SK-N-SH (cell line): ENCODE measurements at regions not wholly inside any gene's neighbourhood (a gene's known extent, or its start where the extent isn't known, plus 50 kb on each side); places are given as distances from the start of the nearest gene placed in this dataset.

Experiments used
- CTCF ChIA-PET: fragments of 300-600, 350-600 bp; formaldehyde crosslinking; extraction: SDS; loops from one replicate; lab custom pipeline; 2021; lab: Yijun Ruan, JAX
- POLR2A ChIA-PET: fragments of 350-600 bp; sonication (Branson Sonifier 250); formaldehyde crosslinking; extraction: SDS; loops from one replicate; lab custom pipeline; 2020; ENCODE audit warnings: antibody characterized with exemption, inconsistent platforms; lab: Yijun Ruan, JAX
- DNase-seq: peaks from one replicate; pipeline ENCODE4 v3.0.0; 2012
- H2AFZ ChIP-seq: fragments of 200-600 bp; sonication (generic); 2 replicates; pipeline ENCODE4 v1.8.1; 2016; ENCODE audit warnings: antibody characterized with exemption, mild to moderate bottlenecking, low read depth
- H3F3A ChIP-seq: fragments of 200-600 bp; sonication (generic); replicated peaks from 2 replicates; pipeline ENCODE3; 2016; ENCODE audit warnings: antibody characterized with exemption, mild to moderate bottlenecking; ENCODE audit not compliant: insufficient read depth
- H3K27ac ChIP-seq, 2 experiments: fragments of 200-500 bp in 1 of 2; fragments of 200-600 bp in 1 of 2; sonication (Bioruptor generic) in 1 of 2; sonication (generic), shearing (Covaris generic) in 1 of 2; 2 replicates each; pipeline versions ENCODE4 v1.5.1 to v1.6.1; 2014 to 2016; ENCODE audit warnings: low read depth in 2 of 2, inconsistent platforms in 1 of 2, low read length in 1 of 2, mild to moderate bottlenecking in 1 of 2, mixed read lengths in 1 of 2
- H3K27me3 ChIP-seq: fragments of 200-600 bp; sonication (generic), shearing (Covaris generic); 2 replicates; pipeline ENCODE4 v1.6.1; 2016; ENCODE audit warnings: mixed run types; ENCODE audit not compliant: insufficient read depth
- H3K36me3 ChIP-seq, 2 experiments: fragments of 200-500 bp in 1 of 2; fragments of 200-600 bp in 1 of 2; sonication (Bioruptor generic) in 1 of 2; sonication (generic) in 1 of 2; replicated peaks in 1 of 2; 2 replicates each; pipeline versions ENCODE3 to v1.5.1; 2014 to 2016; ENCODE audit warnings: low read length in 1 of 2, mild to moderate bottlenecking in 1 of 2; ENCODE audit not compliant: insufficient read depth in 2 of 2, control insufficient read depth in 1 of 2
- H3K4me1 ChIP-seq, 2 experiments: fragments of 200-500 bp in 1 of 2; fragments of 200-600 bp in 1 of 2; sonication (Bioruptor generic) in 1 of 2; sonication (generic), shearing (Covaris generic) in 1 of 2; 2 replicates each; pipeline versions ENCODE4 v1.5.1 to v1.6.1; 2014 to 2016; ENCODE audit warnings: low read depth in 1 of 2, low read length in 1 of 2, mixed run types in 1 of 2; ENCODE audit not compliant: insufficient read depth in 2 of 2, control insufficient read depth in 1 of 2
- H3K4me2 ChIP-seq: fragments of 200-600 bp; sonication (generic), shearing (Covaris generic); 2 replicates; pipeline ENCODE4 v1.6.1; 2017; ENCODE audit warnings: mixed run types
- H3K4me3 ChIP-seq, 2 experiments: fragments of 200-500 bp in 1 of 2; fragments of 200-600 bp in 1 of 2; sonication (Bioruptor generic) in 1 of 2; sonication (generic), shearing (Covaris generic) in 1 of 2; 2 replicates each; pipeline versions ENCODE4 v1.5.1 to v1.8.1; 2014 to 2016; ENCODE audit warnings: low read depth in 2 of 2, inconsistent platforms in 1 of 2, low read length in 1 of 2, mild to moderate bottlenecking in 1 of 2, mixed read lengths in 1 of 2, moderate library complexity in 1 of 2
- H3K79me2 ChIP-seq: fragments of 200-600 bp; sonication (generic); 2 replicates; pipeline ENCODE4 v1.8.1; 2017; ENCODE audit warnings: mild to moderate bottlenecking; ENCODE audit not compliant: insufficient read depth
- H3K9ac ChIP-seq: fragments of 200-600 bp; sonication (generic); 2 replicates; pipeline ENCODE4 v1.6.1; 2017; ENCODE audit warnings: mixed run types
- H3K9me2 ChIP-seq: fragments of 200-600 bp; sonication (generic); 2 replicates; pipeline ENCODE4 v1.6.1; 2017; ENCODE audit warnings: mixed run types
- H3K9me3 ChIP-seq: fragments of 200-600 bp; sonication (generic); 2 replicates; pipeline ENCODE4 v1.6.1; 2017; ENCODE audit warnings: mixed run types, mild to moderate bottlenecking, moderate library complexity
- H4K20me1 ChIP-seq: fragments of 200-600 bp; sonication (generic); 2 replicates; pipeline ENCODE4 v1.6.1; 2017; ENCODE audit warnings: mild to moderate bottlenecking, mixed run types; ENCODE audit not compliant: insufficient read depth
- CHD2 ChIP-seq: fragments of 150-350 bp; IDR thresholded peaks from 2 replicates; pipeline ENCODE4 v1.6.1; 2018; ENCODE audit warnings: low read length; ENCODE audit not compliant: partially characterized antibody
- ELF1 ChIP-seq: IDR thresholded peaks from 2 replicates; pipeline ENCODE4 v1.4.0; 2012
- FOSL2 ChIP-seq: IDR thresholded peaks from 2 replicates; pipeline ENCODE4 v1.4.0; 2012; ENCODE audit warnings: low read depth, mild to moderate bottlenecking, moderate library complexity, borderline replicate concordance
- FOXJ3 ChIP-seq: sonication (generic); formaldehyde crosslinking; IDR thresholded peaks from 2 replicates; pipeline ENCODE4 v1.5.1; 2020; ENCODE audit warnings: mild to moderate bottlenecking, missing genetic modification reagents
- FOXM1 ChIP-seq: IDR thresholded peaks from 2 replicates; pipeline ENCODE4 v1.4.0; 2012; ENCODE audit warnings: low read depth, mild to moderate bottlenecking
- GABPA ChIP-seq: IDR thresholded peaks from 2 replicates; pipeline ENCODE4 v1.4.0; 2012; ENCODE audit warnings: low read depth, mild to moderate bottlenecking
- NRF1 ChIP-seq: IDR thresholded peaks from 2 replicates; pipeline ENCODE4 v1.6.1; 2012; ENCODE audit warnings: low read depth, mild to moderate bottlenecking, low read length
- RCOR1 ChIP-seq: fragments of 150-350 bp; IDR thresholded peaks from 2 replicates; pipeline ENCODE4 v1.6.1; 2017; ENCODE audit warnings: antibody characterized with exemption, low read length
- RFX5 ChIP-seq: IDR thresholded peaks from 2 replicates; pipeline ENCODE4 v1.6.1; 2012; ENCODE audit warnings: mild to moderate bottlenecking, improper control_type of control experiment, low read length
- SMC3 ChIP-seq: IDR thresholded peaks from 2 replicates; pipeline ENCODE4 v1.6.1; 2012; ENCODE audit warnings: low read depth, low read length, improper control_type of control experiment
- TEAD4 ChIP-seq: IDR thresholded peaks from 2 replicates; pipeline ENCODE4 v1.4.0; 2012; ENCODE audit warnings: mild to moderate bottlenecking, borderline replicate concordance; ENCODE audit not compliant: insufficient read depth
- WGBS: methylation state at CpG from one replicate; pipeline ENCODE4 v1.1.6; 2017; ENCODE audit warnings: low lambda C conversion rate; 5-methylcytosine and 5-hydroxymethylcytosine counted together
- TF ChIP-seq, protein P1 (sequence below): fragments of 150-350 bp; IDR thresholded peaks from 2 replicates; pipeline ENCODE4 v1.6.1; 2016; ENCODE audit warnings: mild to moderate bottlenecking, low read depth, low read length
- TF ChIP-seq, protein P2 (sequence below): IDR thresholded peaks from 2 replicates; pipeline ENCODE4 v1.4.0; 2012; ENCODE audit warnings: low read depth, borderline replicate concordance
- TF ChIP-seq, protein P3 (sequence below): IDR thresholded peaks from 2 replicates; pipeline ENCODE4 v1.4.0; 2012; ENCODE audit warnings: low read depth
- TF ChIP-seq, protein P4 (sequence below): fragments of 150-350 bp; IDR thresholded peaks from 2 replicates; pipeline ENCODE4 v1.6.1; 2017; ENCODE audit warnings: antibody characterized with exemption, low read length, low read depth, borderline replicate concordance
- TF ChIP-seq, protein P5 (sequence below): IDR thresholded peaks from 2 replicates; pipeline ENCODE4 v1.4.0; 2012; ENCODE audit warnings: low read depth, borderline replicate concordance

DNA sequence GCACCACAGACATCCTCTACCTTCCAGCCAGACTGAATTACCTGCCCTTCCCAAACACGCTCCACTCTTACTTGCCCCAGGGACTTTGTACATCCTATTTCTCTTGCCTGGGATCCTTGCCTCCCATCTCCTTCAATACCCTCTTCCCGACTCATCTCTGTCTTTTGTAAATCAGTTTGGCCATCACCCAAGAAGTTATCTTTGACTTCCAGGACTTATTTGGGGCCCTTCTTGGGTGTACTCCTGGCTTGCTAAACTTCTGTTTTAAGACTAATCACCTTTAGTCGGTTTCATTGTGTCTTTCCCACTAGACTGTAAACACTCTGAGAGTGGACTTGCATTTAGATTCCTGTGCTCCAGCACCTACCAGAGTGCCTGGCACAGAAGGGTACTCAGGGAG lies 545.6 kb downstream of the ACTL7B start:
- WGBS = 14% methylated on average over 3 of the region's 3 CpGs
- CTCF ChIA-PET = no interaction called here

DNA sequence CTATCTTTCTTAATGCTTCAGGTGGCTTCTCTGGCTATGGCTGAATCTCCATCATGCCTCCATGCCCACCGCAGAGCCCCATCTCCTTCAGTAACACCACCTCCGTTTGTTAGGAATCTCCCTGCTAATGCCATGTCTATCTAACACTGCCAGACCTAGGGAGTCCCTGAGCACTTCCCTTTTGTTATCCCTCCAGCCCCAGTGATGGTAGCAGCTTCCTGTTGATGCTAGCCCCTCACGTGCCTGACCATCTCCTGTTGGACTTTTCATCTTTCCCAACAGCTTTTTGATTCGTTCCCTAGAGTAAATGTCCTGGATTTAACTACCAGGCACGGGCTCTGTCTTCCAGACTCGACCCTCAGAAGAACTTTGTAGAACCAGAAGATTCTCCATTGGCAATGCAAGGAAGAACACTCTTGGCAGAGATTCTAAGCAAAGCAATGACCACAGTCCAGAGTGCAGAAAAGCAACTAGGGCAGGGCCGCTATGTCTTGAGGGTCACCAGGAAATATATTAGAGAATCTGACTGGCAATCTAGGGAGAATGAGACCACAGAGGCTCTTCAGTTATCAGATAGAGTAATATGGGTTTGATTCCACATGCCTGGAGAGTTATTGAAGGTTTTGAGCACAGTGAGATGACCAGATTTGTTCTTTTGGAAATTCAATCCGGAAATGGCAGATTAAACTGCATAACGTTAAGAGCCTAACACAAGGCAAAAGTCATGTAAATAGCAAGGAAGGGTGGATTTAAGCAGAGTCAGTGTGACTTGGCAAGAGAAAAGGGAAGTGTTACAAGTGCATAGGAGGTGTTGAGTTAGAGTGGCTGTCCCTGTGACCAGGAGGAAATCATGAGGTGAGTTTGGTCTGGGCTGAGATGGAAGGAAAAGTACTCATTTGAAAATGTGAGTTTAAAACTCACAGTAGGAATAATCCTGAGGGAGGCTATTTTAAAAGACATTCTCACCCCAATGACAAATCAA lies 555.2 kb downstream of the ACTL7B start:
- Histone ChIP-seq H3K4me3 (no peak overlapping the region), H3F3A (no peaks in the 10 kb centered on the region), H3K27me3 (no peaks in the 10 kb centered on the region), H3K79me2 (no peaks in the 10 kb centered on the region), H3K9me2 (no peaks in the 10 kb centered on the region), H3K9me3 (no peaks in the 10 kb centered on the region), H3K9ac (no peak overlapping the region), H4K20me1 (no peaks in the 10 kb centered on the region), H3K4me2 (no peak overlapping the region), H3K4me1 (no peaks in the 10 kb centered on the region), H2AFZ (no peak overlapping the region), H3K36me3 (no peaks in the 10 kb centered on the region), H3K27ac (no peak overlapping the region)
- WGBS = 12% methylated on average over 9 of the region's 9 CpGs
- ChIA-PET POLR2A (no interaction called here), CTCF (interaction anchor here (1.8 kb wide), 1 partner anchor 17 kb away, joined by 6 read pairs; no protein-coding TSS in a partner anchor)
- no peak for DNase-seq
- no peak for TF ChIP-seq FOXJ3 (CRISPR knock-in tag)
- no peak for TF ChIP-seq ELF1
- no peak for TF ChIP-seq CHD2
- TF ChIP-seq, protein P1, sequence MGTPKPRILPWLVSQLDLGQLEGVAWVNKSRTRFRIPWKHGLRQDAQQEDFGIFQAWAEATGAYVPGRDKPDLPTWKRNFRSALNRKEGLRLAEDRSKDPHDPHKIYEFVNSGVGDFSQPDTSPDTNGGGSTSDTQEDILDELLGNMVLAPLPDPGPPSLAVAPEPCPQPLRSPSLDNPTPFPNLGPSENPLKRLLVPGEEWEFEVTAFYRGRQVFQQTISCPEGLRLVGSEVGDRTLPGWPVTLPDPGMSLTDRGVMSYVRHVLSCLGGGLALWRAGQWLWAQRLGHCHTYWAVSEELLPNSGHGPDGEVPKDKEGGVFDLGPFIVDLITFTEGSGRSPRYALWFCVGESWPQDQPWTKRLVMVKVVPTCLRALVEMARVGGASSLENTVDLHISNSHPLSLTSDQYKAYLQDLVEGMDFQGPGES = no peak
- no peak for TF ChIP-seq GABPA
- TF ChIP-seq, protein P2, sequence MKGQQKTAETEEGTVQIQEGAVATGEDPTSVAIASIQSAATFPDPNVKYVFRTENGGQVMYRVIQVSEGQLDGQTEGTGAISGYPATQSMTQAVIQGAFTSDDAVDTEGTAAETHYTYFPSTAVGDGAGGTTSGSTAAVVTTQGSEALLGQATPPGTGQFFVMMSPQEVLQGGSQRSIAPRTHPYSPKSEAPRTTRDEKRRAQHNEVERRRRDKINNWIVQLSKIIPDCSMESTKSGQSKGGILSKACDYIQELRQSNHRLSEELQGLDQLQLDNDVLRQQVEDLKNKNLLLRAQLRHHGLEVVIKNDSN = no peak
- TF ChIP-seq, protein P3, sequence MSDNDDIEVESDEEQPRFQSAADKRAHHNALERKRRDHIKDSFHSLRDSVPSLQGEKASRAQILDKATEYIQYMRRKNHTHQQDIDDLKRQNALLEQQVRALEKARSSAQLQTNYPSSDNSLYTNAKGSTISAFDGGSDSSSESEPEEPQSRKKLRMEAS = no peak
- TF ChIP-seq FOXM1 = no peak
- no peak for TF ChIP-seq TEAD4
- TF ChIP-seq FOSL2 = no peak
- TF ChIP-seq, protein P4, sequence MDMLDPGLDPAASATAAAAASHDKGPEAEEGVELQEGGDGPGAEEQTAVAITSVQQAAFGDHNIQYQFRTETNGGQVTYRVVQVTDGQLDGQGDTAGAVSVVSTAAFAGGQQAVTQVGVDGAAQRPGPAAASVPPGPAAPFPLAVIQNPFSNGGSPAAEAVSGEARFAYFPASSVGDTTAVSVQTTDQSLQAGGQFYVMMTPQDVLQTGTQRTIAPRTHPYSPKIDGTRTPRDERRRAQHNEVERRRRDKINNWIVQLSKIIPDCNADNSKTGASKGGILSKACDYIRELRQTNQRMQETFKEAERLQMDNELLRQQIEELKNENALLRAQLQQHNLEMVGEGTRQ = no peak
- TF ChIP-seq RCOR1 = no peak
- no peak for TF ChIP-seq NRF1
- TF ChIP-seq, protein P5, sequence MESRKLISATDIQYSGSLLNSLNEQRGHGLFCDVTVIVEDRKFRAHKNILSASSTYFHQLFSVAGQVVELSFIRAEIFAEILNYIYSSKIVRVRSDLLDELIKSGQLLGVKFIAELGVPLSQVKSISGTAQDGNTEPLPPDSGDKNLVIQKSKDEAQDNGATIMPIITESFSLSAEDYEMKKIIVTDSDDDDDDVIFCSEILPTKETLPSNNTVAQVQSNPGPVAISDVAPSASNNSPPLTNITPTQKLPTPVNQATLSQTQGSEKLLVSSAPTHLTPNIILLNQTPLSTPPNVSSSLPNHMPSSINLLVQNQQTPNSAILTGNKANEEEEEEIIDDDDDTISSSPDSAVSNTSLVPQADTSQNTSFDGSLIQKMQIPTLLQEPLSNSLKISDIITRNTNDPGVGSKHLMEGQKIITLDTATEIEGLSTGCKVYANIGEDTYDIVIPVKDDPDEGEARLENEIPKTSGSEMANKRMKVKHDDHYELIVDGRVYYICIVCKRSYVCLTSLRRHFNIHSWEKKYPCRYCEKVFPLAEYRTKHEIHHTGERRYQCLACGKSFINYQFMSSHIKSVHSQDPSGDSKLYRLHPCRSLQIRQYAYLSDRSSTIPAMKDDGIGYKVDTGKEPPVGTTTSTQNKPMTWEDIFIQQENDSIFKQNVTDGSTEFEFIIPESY = no peak

More for the DNA sequence above, 545.6 kb downstream of the ACTL7B start:
- H3K27me3 ChIP-seq = peaks cover 14% of the 10 kb centered on the region; the same call in 1 of the 2 replicates
- H3K36me3 ChIP-seq = no peaks in the 10 kb centered on the region
- H3K4me2 ChIP-seq = no peak overlapping the region
- POLR2A ChIA-PET = no interaction called here
- no peaks in the 10 kb centered on the region for H4K20me1 ChIP-seq
- no peak for TF ChIP-seq FOXJ3 (CRISPR knock-in tag)
- TF ChIP-seq, protein P5 = no peak
- no peak for TF ChIP-seq RFX5
- no peak for TF ChIP-seq SMC3
- TF ChIP-seq GABPA = no peak
- no peaks in the 10 kb centered on the region for H3K4me1 ChIP-seq
- no peak for DNase-seq
- no peaks in the 10 kb centered on the region for H3K9me2 ChIP-seq
- H2AFZ ChIP-seq = no peak overlapping the region
- no peaks in the 10 kb centered on the region for H3K79me2 ChIP-seq
- peaks cover 9% of the 10 kb centered on the region; the same call in 1 of the 2 replicates for H3K9me3 ChIP-seq
- no peak overlapping the region for H3K9ac ChIP-seq
- no peak overlapping the region for H3K4me3 ChIP-seq
- H3F3A ChIP-seq = no peaks in the 10 kb centered on the region
- no peak overlapping the region for H3K27ac ChIP-seq
